ENCODE measurements at regions not wholly inside any gene's neighbourhood (a gene's known extent, or its start where the extent isn't known, plus 50 kb on each side); places are given as distances from the start of the nearest gene placed in this dataset.

DNA sequence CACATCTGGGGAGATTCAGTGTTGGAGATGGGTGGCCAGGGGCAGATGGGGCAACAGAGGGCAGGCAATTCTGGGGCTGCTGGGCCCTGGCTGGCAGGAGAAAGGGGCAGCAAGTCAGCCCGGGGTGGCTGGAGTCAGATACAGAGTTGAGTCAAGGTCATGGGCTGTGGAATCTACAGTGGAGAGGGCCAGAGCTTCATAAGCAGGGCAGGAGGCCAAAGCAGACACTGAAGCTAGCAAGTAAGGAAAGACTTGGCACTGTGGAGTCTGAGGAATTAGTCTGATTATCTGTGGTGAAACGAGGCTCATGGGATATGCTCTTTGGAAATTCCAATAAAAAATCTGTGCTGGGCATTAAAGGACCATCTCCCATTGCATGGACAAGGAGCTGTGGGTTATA lies 95.5 kb downstream of the TMX1 start:
- no peaks in the 10 kb centered on the region for H3K9me3 Mint-ChIP-seq (ENCODE audit: unreplicated experiment)
- H3K27ac Mint-ChIP-seq (ENCODE audit: unreplicated experiment): no peak overlapping the region
- no peaks in the 10 kb centered on the region for H3K27me3 Mint-ChIP-seq (ENCODE audit: unreplicated experiment)
- H3K4me1 Mint-ChIP-seq (ENCODE audit: unreplicated experiment): peaks cover 17% of the 10 kb centered on the region
- H3K4me3 Mint-ChIP-seq (ENCODE audit: unreplicated experiment): no peak overlapping the region
- TF ChIP-seq, protein P1, sequence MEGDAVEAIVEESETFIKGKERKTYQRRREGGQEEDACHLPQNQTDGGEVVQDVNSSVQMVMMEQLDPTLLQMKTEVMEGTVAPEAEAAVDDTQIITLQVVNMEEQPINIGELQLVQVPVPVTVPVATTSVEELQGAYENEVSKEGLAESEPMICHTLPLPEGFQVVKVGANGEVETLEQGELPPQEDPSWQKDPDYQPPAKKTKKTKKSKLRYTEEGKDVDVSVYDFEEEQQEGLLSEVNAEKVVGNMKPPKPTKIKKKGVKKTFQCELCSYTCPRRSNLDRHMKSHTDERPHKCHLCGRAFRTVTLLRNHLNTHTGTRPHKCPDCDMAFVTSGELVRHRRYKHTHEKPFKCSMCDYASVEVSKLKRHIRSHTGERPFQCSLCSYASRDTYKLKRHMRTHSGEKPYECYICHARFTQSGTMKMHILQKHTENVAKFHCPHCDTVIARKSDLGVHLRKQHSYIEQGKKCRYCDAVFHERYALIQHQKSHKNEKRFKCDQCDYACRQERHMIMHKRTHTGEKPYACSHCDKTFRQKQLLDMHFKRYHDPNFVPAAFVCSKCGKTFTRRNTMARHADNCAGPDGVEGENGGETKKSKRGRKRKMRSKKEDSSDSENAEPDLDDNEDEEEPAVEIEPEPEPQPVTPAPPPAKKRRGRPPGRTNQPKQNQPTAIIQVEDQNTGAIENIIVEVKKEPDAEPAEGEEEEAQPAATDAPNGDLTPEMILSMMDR (IDR thresholded peaks at IDR 0.05): no peak
- DNase-seq (ENCODE audit: extremely low spot score, unreplicated experiment): no peak
- no peaks in the 10 kb centered on the region for H3K36me3 Mint-ChIP-seq (ENCODE audit: unreplicated experiment)

DNA sequence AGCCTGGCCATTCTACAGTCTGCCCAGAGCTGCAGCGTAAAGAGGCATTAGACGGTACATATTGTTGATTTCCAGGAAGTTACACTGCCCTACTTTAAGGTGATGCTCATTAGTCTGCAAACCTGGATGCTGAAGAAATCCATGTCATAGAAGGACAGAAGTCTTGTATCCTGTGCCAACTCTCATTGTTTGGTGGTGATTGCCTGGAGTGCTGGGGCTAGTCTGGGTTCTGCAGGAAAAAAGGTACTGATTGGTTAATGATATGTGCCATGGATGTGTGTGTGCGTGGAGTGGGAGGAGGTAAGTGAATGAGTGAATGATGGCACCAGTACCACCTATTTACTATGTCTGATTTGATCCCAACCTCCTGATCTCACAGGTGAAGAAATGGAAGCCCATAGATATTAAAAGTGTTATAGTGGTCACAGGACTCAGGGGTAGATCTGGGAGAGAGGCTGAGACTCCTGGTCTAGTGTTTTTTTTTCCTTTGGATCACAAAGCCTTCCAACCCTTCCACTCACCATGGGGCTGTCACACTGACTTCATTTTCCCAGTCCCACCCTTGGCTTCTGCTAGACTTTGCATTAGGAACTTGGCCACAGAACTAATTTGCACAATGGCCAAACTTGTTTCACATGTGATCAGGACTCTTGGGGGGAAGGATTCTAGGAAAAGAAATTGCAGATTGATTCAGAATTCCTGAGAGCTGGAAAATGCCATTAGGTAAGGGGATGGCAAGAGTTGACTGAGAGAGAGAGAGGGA lies 96.1 kb downstream of the TMX1 start:
- TF ChIP-seq, protein P1 (IDR thresholded peaks at IDR 0.05): no peak
- H3K27ac Mint-ChIP-seq (ENCODE audit: unreplicated experiment): no peak overlapping the region

DNA sequence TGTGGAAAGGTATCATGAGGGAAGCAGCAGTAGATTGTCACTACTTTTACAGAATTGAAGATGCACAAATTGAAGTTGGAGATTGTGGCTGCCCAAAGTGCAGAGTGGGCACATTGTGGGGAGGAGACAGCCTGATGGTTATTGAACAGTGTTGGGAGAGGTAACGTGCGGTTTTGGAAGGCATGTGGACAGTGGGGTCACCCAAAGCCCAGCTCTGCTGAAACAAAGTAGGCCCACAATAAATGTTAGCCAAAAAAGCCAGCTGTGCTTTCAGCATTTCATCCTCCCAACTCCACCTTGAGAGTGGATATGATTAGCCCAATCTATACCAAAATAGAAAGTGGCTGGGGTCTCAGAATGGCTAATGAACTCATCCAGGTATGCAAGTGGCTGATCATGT lies 96.7 kb downstream of the TMX1 start:
- H3K27me3 Mint-ChIP-seq (ENCODE audit: unreplicated experiment): no peaks in the 10 kb centered on the region
- TF ChIP-seq, protein P1 (IDR thresholded peaks at IDR 0.05): no peak
- H3K4me3 Mint-ChIP-seq (ENCODE audit: unreplicated experiment): no peak overlapping the region
- peaks cover 17% of the 10 kb centered on the region for H3K4me1 Mint-ChIP-seq (ENCODE audit: unreplicated experiment)
- H3K36me3 Mint-ChIP-seq (ENCODE audit: unreplicated experiment): no peaks in the 10 kb centered on the region
- no peaks in the 10 kb centered on the region for H3K9me3 Mint-ChIP-seq (ENCODE audit: unreplicated experiment)
- DNase-seq (ENCODE audit: extremely low spot score, unreplicated experiment): no peak
- H3K27ac Mint-ChIP-seq (ENCODE audit: unreplicated experiment): no peak overlapping the region

More for the DNA sequence above, 96.1 kb downstream of the TMX1 start:
- H3K4me1 Mint-ChIP-seq (ENCODE audit: unreplicated experiment): peaks cover 17% of the 10 kb centered on the region
- DNase-seq (ENCODE audit: extremely low spot score, unreplicated experiment): no peak
- no peaks in the 10 kb centered on the region for H3K9me3 Mint-ChIP-seq (ENCODE audit: unreplicated experiment)
- H3K36me3 Mint-ChIP-seq (ENCODE audit: unreplicated experiment): no peaks in the 10 kb centered on the region
- no peaks in the 10 kb centered on the region for H3K27me3 Mint-ChIP-seq (ENCODE audit: unreplicated experiment)
- H3K4me3 Mint-ChIP-seq (ENCODE audit: unreplicated experiment): no peak overlapping the region

DNA sequence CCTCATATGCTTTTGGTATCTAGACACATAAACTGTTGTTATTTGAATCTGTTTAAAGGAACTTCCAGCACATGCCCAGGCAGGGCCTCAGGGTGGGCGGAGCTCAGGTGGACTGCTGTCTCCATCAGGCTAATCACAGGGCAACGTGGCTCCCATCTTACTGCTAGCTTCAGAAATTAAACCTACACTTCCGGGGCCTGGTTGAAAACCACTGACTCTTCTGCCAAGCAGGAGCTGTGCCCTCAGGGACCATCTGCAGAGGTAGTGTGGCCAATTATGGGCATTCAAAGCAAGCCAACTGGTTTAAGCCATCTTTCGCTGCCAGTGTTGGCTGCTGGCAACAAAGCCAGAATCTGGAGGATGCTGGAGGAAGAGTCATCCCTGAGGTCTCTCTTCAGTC lies 97.5 kb downstream of the TMX1 start:
- H3K9me3 Mint-ChIP-seq (ENCODE audit: unreplicated experiment): no peaks in the 10 kb centered on the region
- H3K36me3 Mint-ChIP-seq (ENCODE audit: unreplicated experiment): no peaks in the 10 kb centered on the region
- DNase-seq (ENCODE audit: extremely low spot score, unreplicated experiment): no peak
- H3K27me3 Mint-ChIP-seq (ENCODE audit: unreplicated experiment): no peaks in the 10 kb centered on the region
- no peak overlapping the region for H3K4me3 Mint-ChIP-seq (ENCODE audit: unreplicated experiment)
- TF ChIP-seq, protein P1 (IDR thresholded peaks at IDR 0.05): no peak
- peaks cover 15% of the 10 kb centered on the region for H3K4me1 Mint-ChIP-seq (ENCODE audit: unreplicated experiment)
- no peak overlapping the region for H3K27ac Mint-ChIP-seq (ENCODE audit: unreplicated experiment)

DNA sequence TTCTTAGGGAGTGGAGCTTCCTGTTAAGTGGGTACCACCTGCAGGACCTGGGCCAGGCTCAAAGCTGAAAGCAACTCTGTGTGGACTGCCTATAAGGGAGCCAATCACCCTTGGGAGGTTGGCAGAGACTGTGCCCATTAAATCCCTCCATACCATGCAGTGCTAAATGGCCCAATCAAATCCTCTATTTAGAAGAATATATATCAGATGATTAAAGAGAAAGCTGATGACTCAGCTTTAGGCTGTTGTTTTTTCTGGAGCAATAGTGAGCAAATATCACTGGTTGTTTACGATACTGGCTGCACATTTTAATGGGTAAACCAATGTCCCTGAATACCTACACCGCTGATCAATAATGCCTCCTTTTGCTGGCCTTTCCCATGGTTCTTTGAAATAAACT lies 101.3 kb downstream of the TMX1 start:
- no peak for DNase-seq (ENCODE audit: extremely low spot score, unreplicated experiment)
- Mint-ChIP-seq H3K27ac (ENCODE audit: unreplicated experiment) (no peak overlapping the region), H3K27me3 (ENCODE audit: unreplicated experiment) (no peaks in the 10 kb centered on the region), H3K9me3 (ENCODE audit: unreplicated experiment) (peaks cover 5% of the 10 kb centered on the region), H3K4me3 (ENCODE audit: unreplicated experiment) (no peak overlapping the region), H3K4me1 (ENCODE audit: unreplicated experiment) (no peaks in the 10 kb centered on the region), H3K36me3 (ENCODE audit: unreplicated experiment) (no peaks in the 10 kb centered on the region)
- TF ChIP-seq, protein P1 (IDR thresholded peaks at IDR 0.05): no peak

Measured in osteocyte (in vitro differentiated cells).